Spinal cord (tissue), 9 donors: ENCODE measurements at regions not wholly inside any gene's neighbourhood (a gene's known extent, or its start where the extent isn't known, plus 50 kb on each side); places are given as distances from the start of the nearest gene placed in this dataset.
A peak's percentile ranks its signal among the peaks of the same experiment; 100 is the strongest.

ENCODE experiments used
- DNase-seq, 6 donors: peaks; one replicate each; pipeline versions ENCODE4 v3.0.0 to v3.0.0-alpha.2; 2013 to 2015; ENCODE audit warnings: low spot score in 6 of 6, low read depth in 4 of 6
- H3K27ac ChIP-seq: one replicate; pipeline ENCODE4 v1.5.1; 2013; ENCODE audit warnings: low read depth, low read length, control low read depth
- H3K27me3 ChIP-seq: one replicate; pipeline ENCODE4 v1.6.1; 2013; ENCODE audit warnings: low read length; ENCODE audit not compliant: control insufficient read depth, insufficient read depth
- H3K36me3 ChIP-seq: one replicate; pipeline ENCODE4 v1.6.1; 2013; ENCODE audit warnings: low read length; ENCODE audit not compliant: control insufficient read depth, insufficient read depth
- H3K4me1 ChIP-seq: one replicate; pipeline ENCODE4 v1.6.1; 2013; ENCODE audit warnings: low read length; ENCODE audit not compliant: control insufficient read depth, insufficient read depth
- H3K4me3 ChIP-seq: one replicate; pipeline ENCODE4 v1.5.1; 2013; ENCODE audit warnings: low read depth, low read length, control low read depth
- H3K9me3 ChIP-seq: one replicate; pipeline ENCODE4 v1.6.1; 2013; ENCODE audit warnings: low read length; ENCODE audit not compliant: control insufficient read depth, insufficient read depth
- WGBS: methylation state at CpG from one replicate; pipeline ENCODE4 v1.1.5; 2013; ENCODE audit warnings: missing lambda C conversion rate; ENCODE audit not compliant: insufficient coverage; 5-methylcytosine and 5-hydroxymethylcytosine counted together
- donor health status: healthy.

GRCh38 chr3:4042869-4043268 lies 243.6 kb downstream of the LRRN1 start:
- Histone ChIP-seq H3K27me3 (no peaks in the 10 kb centered on the region), H3K9me3 (no peaks in the 10 kb centered on the region), H3K4me1 (no peaks in the 10 kb centered on the region), H3K36me3 (no peaks in the 10 kb centered on the region), H3K27ac (no peak overlapping the region), H3K4me3 (no peak overlapping the region)
- DNase-seq = no peak
- WGBS = 91% methylated on average over 2 of the region's 3 CpGs

- Histone ChIP-seq H3K9me3 (no peaks in the 10 kb centered on the region), H3K27me3 (no peaks in the 10 kb centered on the region), H3K36me3 (no peaks in the 10 kb centered on the region), H3K4me3 (no peak overlapping the region), H3K4me1 (no peaks in the 10 kb centered on the region), H3K27ac (no peak overlapping the region)
- DNase-seq = peak in 2 of 6 donors; percentile 5 to 43
- WGBS = 75% methylated on average over 2 of the region's 2 CpGs
Observed at GRCh38 chr3:4043867-4044575, 244.8 kb downstream of the LRRN1 start.

- no peak overlapping the region for H3K27ac ChIP-seq
- H3K4me1 ChIP-seq = no peaks in the 10 kb centered on the region
- H3K4me3 ChIP-seq = no peak overlapping the region
- no CpG with 5 or more reads among the region's 2 CpGs for WGBS
- H3K36me3 ChIP-seq = no peaks in the 10 kb centered on the region
- no peaks in the 10 kb centered on the region for H3K27me3 ChIP-seq
- DNase-seq = no peak
- H3K9me3 ChIP-seq = no peaks in the 10 kb centered on the region
Observed at GRCh38 chr3:4044619-4045018, 245.4 kb downstream of the LRRN1 start.

- H3K4me1 ChIP-seq = no peaks in the 10 kb centered on the region
- DNase-seq = no peak
- H3K27ac ChIP-seq = no peak overlapping the region
- no peaks in the 10 kb centered on the region for H3K36me3 ChIP-seq
- no peaks in the 10 kb centered on the region for H3K9me3 ChIP-seq
- H3K27me3 ChIP-seq = no peaks in the 10 kb centered on the region
- 92% methylated on average over 1 of the region's 1 CpG for WGBS
- no peak overlapping the region for H3K4me3 ChIP-seq
Observed at GRCh38 chr3:4045756-4046155, 246.5 kb downstream of the LRRN1 start.

GRCh38 chr3:4047366-4047765 lies 248.1 kb downstream of the LRRN1 start:
- DNase-seq = peak in 1 of 6 donors; percentile 58
- Histone ChIP-seq H3K4me1 (no peaks in the 10 kb centered on the region), H3K9me3 (no peaks in the 10 kb centered on the region), H3K4me3 (no peak overlapping the region), H3K27ac (no peak overlapping the region), H3K36me3 (no peaks in the 10 kb centered on the region), H3K27me3 (no peaks in the 10 kb centered on the region)
- WGBS = 80% methylated on average over 1 of the region's 1 CpG

- Histone ChIP-seq H3K36me3 (no peaks in the 10 kb centered on the region), H3K27me3 (no peaks in the 10 kb centered on the region), H3K9me3 (no peaks in the 10 kb centered on the region), H3K27ac (no peak overlapping the region), H3K4me1 (no peaks in the 10 kb centered on the region), H3K4me3 (no peak overlapping the region)
- DNase-seq = no peak
- 90% methylated on average over 1 of the region's 1 CpG for WGBS
Observed at GRCh38 chr3:4052706-4053105, 250.5 kb upstream of the SETMAR start.

GRCh38 chr3:4053975-4054374 lies 249.2 kb upstream of the SETMAR start:
- Histone ChIP-seq H3K27me3 (no peaks in the 10 kb centered on the region), H3K9me3 (no peaks in the 10 kb centered on the region), H3K27ac (no peak overlapping the region), H3K4me1 (no peaks in the 10 kb centered on the region), H3K36me3 (no peaks in the 10 kb centered on the region), H3K4me3 (no peak overlapping the region)
- WGBS = no CpG with 5 or more reads among the region's 2 CpGs
- no peak for DNase-seq

GRCh38 chr3:4060064-4060463 lies 243.1 kb upstream of the SETMAR start:
- Histone ChIP-seq H3K36me3 (no peaks in the 10 kb centered on the region), H3K4me1 (no peaks in the 10 kb centered on the region), H3K27ac (no peak overlapping the region), H3K9me3 (no peaks in the 10 kb centered on the region), H3K27me3 (no peaks in the 10 kb centered on the region), H3K4me3 (no peak overlapping the region)
- WGBS = 93% methylated on average over 2 of the region's 5 CpGs
- no peak for DNase-seq

GRCh38 chr3:4060603-4061002 lies 242.6 kb upstream of the SETMAR start:
- no peak overlapping the region for H3K27ac ChIP-seq
- WGBS = no CpG with 5 or more reads among the region's 1 CpG
- H3K36me3 ChIP-seq = no peaks in the 10 kb centered on the region
- H3K27me3 ChIP-seq = no peaks in the 10 kb centered on the region
- no peak overlapping the region for H3K4me3 ChIP-seq
- H3K9me3 ChIP-seq = no peaks in the 10 kb centered on the region
- DNase-seq = no peak
- no peaks in the 10 kb centered on the region for H3K4me1 ChIP-seq

GRCh38 chr3:4061195-4061594 lies 242.0 kb upstream of the SETMAR start:
- Histone ChIP-seq H3K9me3 (no peaks in the 10 kb centered on the region), H3K27me3 (no peaks in the 10 kb centered on the region), H3K27ac (no peak overlapping the region), H3K4me3 (no peak overlapping the region), H3K4me1 (no peaks in the 10 kb centered on the region), H3K36me3 (no peaks in the 10 kb centered on the region)
- no peak for DNase-seq
